ENCODE measurements at regions not wholly inside any gene's neighbourhood (a gene's known extent, or its start where the extent isn't known, plus 50 kb on each side); places are given as distances from the start of the nearest gene placed in this dataset.

- Mint-ChIP-seq H3K4me1 (no peaks in the 10 kb centered on the region), H3K36me3 (no peaks in the 10 kb centered on the region), H3K9me3 (peaks cover 18% of the 10 kb centered on the region), H3K27ac (no peak overlapping the region), H3K4me3 (no peak overlapping the region), H3K27me3 (ENCODE audit: low read depth) (peaks cover 5% of the 10 kb centered on the region)
- TF ChIP-seq CTCF (IDR thresholded peaks at IDR 0.05; ENCODE audit: unreplicated experiment) = no peak
- no peak for DNase-seq (ENCODE audit: low spot score in 2 of 2, unreplicated experiment in 2 of 2)
Observed at GRCh38 chr4:85168234-85168834, 201.8 kb upstream of the WDFY3 start.

GRCh38 chr4:85170241-85170640 is 203.8 kb upstream of the WDFY3 start:
- Mint-ChIP-seq H3K9me3 (peaks cover 19% of the 10 kb centered on the region), H3K27ac (no peak overlapping the region), H3K4me3 (no peak overlapping the region), H3K27me3 (ENCODE audit: low read depth) (no peaks in the 10 kb centered on the region), H3K4me1 (no peaks in the 10 kb centered on the region), H3K36me3 (no peaks in the 10 kb centered on the region)
- no peak for TF ChIP-seq CTCF (IDR thresholded peaks at IDR 0.05; ENCODE audit: unreplicated experiment)
- DNase-seq (ENCODE audit: low spot score in 2 of 2, unreplicated experiment in 2 of 2) = no peak

- Mint-ChIP-seq H3K4me3 (no peak overlapping the region), H3K27me3 (ENCODE audit: low read depth) (no peaks in the 10 kb centered on the region), H3K4me1 (peaks cover 15% of the 10 kb centered on the region), H3K9me3 (peaks cover 14% of the 10 kb centered on the region), H3K36me3 (no peaks in the 10 kb centered on the region), H3K27ac (no peak overlapping the region)
- DNase-seq (ENCODE audit: low spot score in 2 of 2, unreplicated experiment in 2 of 2) = no peak
- TF ChIP-seq CTCF (IDR thresholded peaks at IDR 0.05; ENCODE audit: unreplicated experiment) = no peak
Observed at GRCh38 chr4:85175190-85175589, 208.7 kb upstream of the WDFY3 start.

- Mint-ChIP-seq H3K4me3 (no peak overlapping the region), H3K36me3 (no peaks in the 10 kb centered on the region), H3K27me3 (ENCODE audit: low read depth) (no peaks in the 10 kb centered on the region), H3K27ac (no peak overlapping the region), H3K4me1 (peaks cover 15% of the 10 kb centered on the region), H3K9me3 (peaks cover 13% of the 10 kb centered on the region)
- TF ChIP-seq CTCF (IDR thresholded peaks at IDR 0.05; ENCODE audit: unreplicated experiment) = no peak
- DNase-seq (ENCODE audit: low spot score in 2 of 2, unreplicated experiment in 2 of 2) = no peak
Observed at GRCh38 chr4:85177092-85177491, 210.6 kb upstream of the WDFY3 start.

- no peaks in the 10 kb centered on the region for H3K36me3 Mint-ChIP-seq
- no peaks in the 10 kb centered on the region for H3K27me3 Mint-ChIP-seq (ENCODE audit: low read depth)
- no peak overlapping the region for H3K27ac Mint-ChIP-seq
- no peak overlapping the region for H3K4me3 Mint-ChIP-seq
- H3K4me1 Mint-ChIP-seq = peaks cover 15% of the 10 kb centered on the region
- H3K9me3 Mint-ChIP-seq = peaks cover 7% of the 10 kb centered on the region
- DNase-seq (ENCODE audit: low spot score in 2 of 2, unreplicated experiment in 2 of 2) = no peak
- TF ChIP-seq CTCF (IDR thresholded peaks at IDR 0.05; ENCODE audit: unreplicated experiment) = no peak
Observed at GRCh38 chr4:85177679-85178078, 211.2 kb upstream of the WDFY3 start.

GRCh38 chr4:85180533-85180932 is 214.0 kb upstream of the WDFY3 start:
- Mint-ChIP-seq H3K4me1 (peaks cover 15% of the 10 kb centered on the region), H3K36me3 (no peaks in the 10 kb centered on the region), H3K27ac (no peak overlapping the region), H3K4me3 (no peak overlapping the region), H3K9me3 (no peaks in the 10 kb centered on the region), H3K27me3 (ENCODE audit: low read depth) (peaks cover 2% of the 10 kb centered on the region)
- TF ChIP-seq CTCF (IDR thresholded peaks at IDR 0.05; ENCODE audit: unreplicated experiment) = no peak
- no peak for DNase-seq (ENCODE audit: low spot score in 2 of 2, unreplicated experiment in 2 of 2)
